OCI-LY1 (cell line): ENCODE measurements at regions not wholly inside any gene's neighbourhood (a gene's known extent, or its start where the extent isn't known, plus 50 kb on each side); places are given as distances from the start of the nearest gene placed in this dataset.

Source experiments
- H2AFZ ChIP-seq: fragments of 200-600 bp; sonication (generic), shearing (Covaris generic); 2 replicates; pipeline ENCODE4 v1.6.0; 2014; ENCODE audit warnings: antibody characterized with exemption, mild to moderate bottlenecking, low read length
- H3F3A ChIP-seq: fragments of 200-600 bp; sonication (generic), shearing (Covaris generic); 2 replicates; pipeline ENCODE4 v1.6.0; 2014; ENCODE audit warnings: mild to moderate bottlenecking, antibody characterized with exemption, low read length, moderate library complexity; ENCODE audit not compliant: insufficient read depth
- H3K27ac ChIP-seq: fragments of 200-600 bp; sonication (generic); 2 replicates; pipeline ENCODE4 v1.5.1; 2014; ENCODE audit warnings: low read length, mixed run types, mild to moderate bottlenecking, low read depth; ENCODE audit not compliant: poor library complexity, severe bottlenecking
- H3K27me3 ChIP-seq: fragments of 200-600 bp; sonication (generic); 2 replicates; pipeline ENCODE4 v1.6.0; 2014; ENCODE audit warnings: antibody characterized with exemption, mild to moderate bottlenecking, low read length, moderate library complexity; ENCODE audit not compliant: insufficient read depth
- H3K36me3 ChIP-seq: fragments of 200-600 bp; sonication (generic); 2 replicates; pipeline ENCODE4 v1.6.1; 2014; ENCODE audit warnings: mild to moderate bottlenecking, antibody characterized with exemption, low read length, moderate library complexity, mixed read lengths; ENCODE audit not compliant: insufficient read depth
- H3K4me1 ChIP-seq: fragments of 200-600 bp; sonication (generic); 2 replicates; pipeline ENCODE4 v1.5.1; 2014; ENCODE audit warnings: mild to moderate bottlenecking, low read length, moderate library complexity; ENCODE audit not compliant: insufficient read depth, severe bottlenecking
- H3K4me2 ChIP-seq: fragments of 200-600 bp; sonication (generic), shearing (Covaris generic); 2 replicates; pipeline ENCODE4 v1.6.1; 2014; ENCODE audit warnings: low read length
- H3K4me3 ChIP-seq: fragments of 200-600 bp; sonication (generic); 2 replicates; pipeline ENCODE4 v1.5.1; 2014; ENCODE audit warnings: low read length, low read depth, mild to moderate bottlenecking, mixed read lengths; ENCODE audit not compliant: poor library complexity, severe bottlenecking
- H3K79me2 ChIP-seq: fragments of 200-600 bp; shearing (Covaris generic); 2 replicates; pipeline ENCODE4 v1.6.1; 2016; ENCODE audit warnings: mixed run types, low read length, mixed read lengths; ENCODE audit not compliant: insufficient read depth
- H3K9ac ChIP-seq: fragments of 200-600 bp; sonication (generic), shearing (Covaris generic); 2 replicates; pipeline ENCODE4 v1.6.1; 2014; ENCODE audit warnings: mild to moderate bottlenecking, low read length, mixed read lengths
- H3K9me2 ChIP-seq: fragments of 200-600 bp; sonication (generic), shearing (Covaris generic); 2 replicates; pipeline ENCODE4 v1.6.1; 2014; ENCODE audit warnings: low read depth, mild to moderate bottlenecking, low read length, mixed read lengths
- H3K9me3 ChIP-seq: fragments of 200-600 bp; shearing (Covaris generic); 2 replicates; pipeline ENCODE4 v1.6.1; 2014; ENCODE audit warnings: low read length, mixed read lengths
- H4K20me1 ChIP-seq: fragments of 200-600 bp; sonication (generic), shearing (Covaris generic); 2 replicates; pipeline ENCODE4 v1.6.0; 2016; ENCODE audit warnings: mild to moderate bottlenecking, low read length; ENCODE audit not compliant: insufficient read depth
- EZH2 ChIP-seq: fragments of 200-600 bp; sonication (generic), shearing (Covaris generic); IDR thresholded peaks from 2 replicates; pipeline ENCODE4 v1.8.0; 2017; ENCODE audit warnings: borderline replicate concordance, mixed run types, mild to moderate bottlenecking, antibody characterized with exemption, low read length, moderate library complexity, mixed read lengths
- TF ChIP-seq, protein P1 (sequence below): fragments of 200-600 bp; sonication (generic), shearing (Covaris generic); IDR thresholded peaks from 2 replicates; pipeline ENCODE4 v1.5.1; 2017; ENCODE audit warnings: mild to moderate bottlenecking, antibody characterized with exemption, low read length, moderate library complexity, mixed read lengths

DNA sequence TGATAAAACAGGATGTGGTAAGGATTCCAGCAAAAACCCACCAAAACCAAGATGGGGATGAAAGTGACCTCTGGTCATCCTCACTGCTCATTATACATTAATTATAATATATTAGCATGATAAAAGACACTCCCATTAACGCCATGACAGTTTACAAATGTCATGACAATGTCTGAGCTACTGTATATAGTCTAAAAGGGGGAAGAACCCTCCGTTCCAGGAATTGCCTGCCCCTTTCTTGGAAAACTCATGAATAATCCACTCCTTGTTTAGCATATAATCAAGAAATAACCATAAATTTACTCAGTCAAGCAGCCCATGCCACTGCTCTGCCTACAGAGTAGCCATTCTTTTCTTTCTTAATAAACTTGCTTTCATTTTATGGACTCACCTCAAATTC is 96.4 kb upstream of the VLDLR start:
- no peaks in the 10 kb centered on the region for H3K4me1 ChIP-seq
- H3K9me2 ChIP-seq: no peaks in the 10 kb centered on the region
- H3F3A ChIP-seq: no peaks in the 10 kb centered on the region
- H3K9ac ChIP-seq: no peak overlapping the region
- H3K79me2 ChIP-seq: no peaks in the 10 kb centered on the region
- no peak overlapping the region for H3K4me2 ChIP-seq
- H3K4me3 ChIP-seq: no peak overlapping the region
- H4K20me1 ChIP-seq: no peaks in the 10 kb centered on the region
- TF ChIP-seq, protein P1, sequence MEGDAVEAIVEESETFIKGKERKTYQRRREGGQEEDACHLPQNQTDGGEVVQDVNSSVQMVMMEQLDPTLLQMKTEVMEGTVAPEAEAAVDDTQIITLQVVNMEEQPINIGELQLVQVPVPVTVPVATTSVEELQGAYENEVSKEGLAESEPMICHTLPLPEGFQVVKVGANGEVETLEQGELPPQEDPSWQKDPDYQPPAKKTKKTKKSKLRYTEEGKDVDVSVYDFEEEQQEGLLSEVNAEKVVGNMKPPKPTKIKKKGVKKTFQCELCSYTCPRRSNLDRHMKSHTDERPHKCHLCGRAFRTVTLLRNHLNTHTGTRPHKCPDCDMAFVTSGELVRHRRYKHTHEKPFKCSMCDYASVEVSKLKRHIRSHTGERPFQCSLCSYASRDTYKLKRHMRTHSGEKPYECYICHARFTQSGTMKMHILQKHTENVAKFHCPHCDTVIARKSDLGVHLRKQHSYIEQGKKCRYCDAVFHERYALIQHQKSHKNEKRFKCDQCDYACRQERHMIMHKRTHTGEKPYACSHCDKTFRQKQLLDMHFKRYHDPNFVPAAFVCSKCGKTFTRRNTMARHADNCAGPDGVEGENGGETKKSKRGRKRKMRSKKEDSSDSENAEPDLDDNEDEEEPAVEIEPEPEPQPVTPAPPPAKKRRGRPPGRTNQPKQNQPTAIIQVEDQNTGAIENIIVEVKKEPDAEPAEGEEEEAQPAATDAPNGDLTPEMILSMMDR: no peak
- TF ChIP-seq EZH2: no peak
- H2AFZ ChIP-seq: no peak overlapping the region
- no peaks in the 10 kb centered on the region; the same call in 1 of the 2 replicates for H3K9me3 ChIP-seq
- no peaks in the 10 kb centered on the region for H3K27me3 ChIP-seq
- H3K36me3 ChIP-seq: no peaks in the 10 kb centered on the region
- no peak overlapping the region for H3K27ac ChIP-seq

DNA sequence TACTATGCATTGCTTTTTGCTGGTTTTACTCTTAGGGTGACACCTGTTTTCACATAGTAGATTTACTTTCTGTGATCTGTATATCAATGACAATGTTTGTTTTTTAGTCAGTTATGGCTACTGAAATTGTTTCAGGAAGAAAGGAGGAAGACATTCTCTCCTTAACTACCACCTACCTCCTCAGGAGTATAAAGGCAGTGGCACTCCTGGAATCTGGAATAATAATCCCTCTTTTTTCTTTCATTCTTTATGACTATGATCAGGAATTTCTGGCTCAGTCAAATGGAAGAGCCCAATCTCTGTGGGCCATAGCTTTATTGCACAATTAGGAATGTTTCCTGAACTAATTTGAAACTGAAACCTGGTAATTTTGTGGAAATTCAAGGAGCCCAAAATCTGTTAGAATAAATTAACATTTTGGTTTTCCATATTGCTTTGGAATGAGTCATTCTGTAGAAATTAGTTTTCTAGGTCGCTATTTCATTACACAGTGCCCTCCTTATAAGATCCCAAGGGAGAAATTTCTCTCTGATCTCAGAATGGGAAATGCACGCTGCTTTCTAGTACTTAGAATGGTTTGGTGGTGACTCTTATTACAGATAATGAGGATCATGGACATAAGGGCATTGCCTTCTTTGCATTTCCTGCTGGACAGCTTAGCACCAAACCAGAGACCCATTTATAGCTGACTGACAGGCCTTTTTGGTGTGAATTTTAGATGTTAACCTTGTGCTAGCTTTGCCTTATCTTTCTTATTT is 95.3 kb upstream of the VLDLR start:
- no peaks in the 10 kb centered on the region for H3K36me3 ChIP-seq
- no peaks in the 10 kb centered on the region for H3K4me1 ChIP-seq
- no peaks in the 10 kb centered on the region for H3K9me2 ChIP-seq
- H3K27ac ChIP-seq: no peak overlapping the region
- H3K9ac ChIP-seq: no peak overlapping the region
- no peak overlapping the region for H2AFZ ChIP-seq
- TF ChIP-seq, protein P1: no peak
- TF ChIP-seq EZH2: no peak
- H4K20me1 ChIP-seq: no peaks in the 10 kb centered on the region
- no peak overlapping the region for H3K4me2 ChIP-seq
- H3K4me3 ChIP-seq: no peak overlapping the region
- no peaks in the 10 kb centered on the region for H3K27me3 ChIP-seq
- no peaks in the 10 kb centered on the region for H3K79me2 ChIP-seq
- no peaks in the 10 kb centered on the region; the same call in 1 of the 2 replicates for H3K9me3 ChIP-seq
- no peaks in the 10 kb centered on the region for H3F3A ChIP-seq

DNA sequence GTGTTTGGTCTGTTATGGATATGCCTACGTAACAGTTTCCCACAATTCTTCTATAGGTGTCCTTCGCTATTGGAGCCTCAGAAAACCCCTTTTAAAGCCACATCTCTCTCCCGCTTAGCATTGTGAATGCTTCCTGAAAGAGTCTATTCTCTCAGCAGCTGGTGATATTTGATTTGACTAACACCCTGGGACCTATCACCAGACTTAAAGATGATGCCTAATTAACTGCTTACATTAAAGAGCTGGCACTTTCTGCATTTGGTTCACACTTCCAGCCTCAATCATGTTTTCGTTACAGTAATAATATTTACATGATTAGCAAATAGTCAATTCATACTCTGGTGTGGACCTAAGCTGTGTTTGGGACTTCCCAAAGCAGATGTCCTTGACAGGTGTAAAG is 90.1 kb upstream of the VLDLR start:
- H4K20me1 ChIP-seq: no peaks in the 10 kb centered on the region
- no peak overlapping the region for H3K4me2 ChIP-seq
- TF ChIP-seq, protein P1: no peak
- no peak for TF ChIP-seq EZH2
- H3K79me2 ChIP-seq: no peaks in the 10 kb centered on the region
- no peaks in the 10 kb centered on the region for H3F3A ChIP-seq
- no peak overlapping the region for H3K9ac ChIP-seq
- no peaks in the 10 kb centered on the region for H3K4me1 ChIP-seq
- no peaks in the 10 kb centered on the region for H3K36me3 ChIP-seq
- no peak overlapping the region for H3K27ac ChIP-seq
- no peak overlapping the region for H3K4me3 ChIP-seq
- no peaks in the 10 kb centered on the region for H3K27me3 ChIP-seq
- H3K9me2 ChIP-seq: no peaks in the 10 kb centered on the region
- no peak overlapping the region for H2AFZ ChIP-seq
- no peaks in the 10 kb centered on the region; the same call in 1 of the 2 replicates for H3K9me3 ChIP-seq
